GM12865 (cell line): ENCODE measurements at regions not wholly inside any gene's neighbourhood (a gene's known extent, or its start where the extent isn't known, plus 50 kb on each side); places are given as distances from the start of the nearest gene placed in this dataset.

ENCODE experiments used
- DNase-seq: peaks from one replicate; pipeline ENCODE4 v3.0.0; 2010; ENCODE audit warnings: low read depth
- H3K4me3 ChIP-seq: 2 replicates; pipeline ENCODE4 v1.5.1; 2011; ENCODE audit warnings: mild to moderate bottlenecking, low read depth, low read length, control low read depth
- TF ChIP-seq, protein P1 (sequence below): IDR thresholded peaks from 2 replicates; pipeline ENCODE4 v1.5.1; 2011; ENCODE audit warnings: low read length, control low read depth, low read depth, inconsistent platforms; ENCODE audit not compliant: insufficient read depth; ENCODE audit errors: missing control alignments

DNA sequence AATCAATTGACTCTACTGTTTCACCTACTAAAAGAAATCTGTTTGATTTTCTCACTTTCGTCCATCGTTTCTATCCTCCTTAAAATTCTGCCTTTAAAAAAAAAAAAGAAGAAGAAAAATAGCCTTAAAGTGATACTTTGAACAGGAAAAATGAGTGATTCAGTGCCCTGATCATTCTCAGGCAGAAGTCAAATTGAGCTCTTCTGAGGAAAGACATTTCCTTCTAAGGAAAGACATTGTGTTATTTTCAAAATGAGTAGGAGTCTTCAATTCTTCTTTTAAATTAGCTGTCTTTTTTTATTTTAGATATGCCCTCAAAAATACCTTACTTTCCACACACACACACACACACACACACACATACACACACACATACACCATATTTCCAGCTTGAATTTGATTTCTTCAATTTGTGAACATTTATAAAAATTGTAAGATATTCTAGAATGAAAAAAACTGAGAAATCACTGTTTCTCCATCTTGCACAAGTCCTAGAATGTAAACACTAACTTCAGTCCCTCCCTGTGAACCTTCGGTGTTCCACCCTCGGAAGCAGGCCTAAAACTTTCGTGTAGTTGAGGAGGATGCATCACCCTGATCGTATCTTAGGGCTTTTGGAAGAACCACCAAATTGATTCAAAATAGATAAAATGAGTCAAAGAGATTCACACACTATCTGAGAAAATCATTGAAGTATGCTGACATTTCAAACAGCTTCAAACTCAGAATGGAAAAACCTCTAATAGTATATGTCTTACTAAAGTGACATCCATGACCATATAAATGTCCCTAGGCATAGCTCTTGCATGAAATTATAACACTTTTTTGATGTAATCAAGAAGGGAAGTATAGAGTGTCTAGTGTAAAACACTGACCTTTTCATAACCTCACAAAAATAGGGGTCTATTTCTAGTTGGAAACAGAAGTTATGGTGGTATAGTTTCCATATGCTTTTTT lies 270.8 kb downstream of the GATA3 start:
- TF ChIP-seq, protein P1, sequence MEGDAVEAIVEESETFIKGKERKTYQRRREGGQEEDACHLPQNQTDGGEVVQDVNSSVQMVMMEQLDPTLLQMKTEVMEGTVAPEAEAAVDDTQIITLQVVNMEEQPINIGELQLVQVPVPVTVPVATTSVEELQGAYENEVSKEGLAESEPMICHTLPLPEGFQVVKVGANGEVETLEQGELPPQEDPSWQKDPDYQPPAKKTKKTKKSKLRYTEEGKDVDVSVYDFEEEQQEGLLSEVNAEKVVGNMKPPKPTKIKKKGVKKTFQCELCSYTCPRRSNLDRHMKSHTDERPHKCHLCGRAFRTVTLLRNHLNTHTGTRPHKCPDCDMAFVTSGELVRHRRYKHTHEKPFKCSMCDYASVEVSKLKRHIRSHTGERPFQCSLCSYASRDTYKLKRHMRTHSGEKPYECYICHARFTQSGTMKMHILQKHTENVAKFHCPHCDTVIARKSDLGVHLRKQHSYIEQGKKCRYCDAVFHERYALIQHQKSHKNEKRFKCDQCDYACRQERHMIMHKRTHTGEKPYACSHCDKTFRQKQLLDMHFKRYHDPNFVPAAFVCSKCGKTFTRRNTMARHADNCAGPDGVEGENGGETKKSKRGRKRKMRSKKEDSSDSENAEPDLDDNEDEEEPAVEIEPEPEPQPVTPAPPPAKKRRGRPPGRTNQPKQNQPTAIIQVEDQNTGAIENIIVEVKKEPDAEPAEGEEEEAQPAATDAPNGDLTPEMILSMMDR, result no peak
- no peak for DNase-seq
- no peak overlapping the region for H3K4me3 ChIP-seq

DNA sequence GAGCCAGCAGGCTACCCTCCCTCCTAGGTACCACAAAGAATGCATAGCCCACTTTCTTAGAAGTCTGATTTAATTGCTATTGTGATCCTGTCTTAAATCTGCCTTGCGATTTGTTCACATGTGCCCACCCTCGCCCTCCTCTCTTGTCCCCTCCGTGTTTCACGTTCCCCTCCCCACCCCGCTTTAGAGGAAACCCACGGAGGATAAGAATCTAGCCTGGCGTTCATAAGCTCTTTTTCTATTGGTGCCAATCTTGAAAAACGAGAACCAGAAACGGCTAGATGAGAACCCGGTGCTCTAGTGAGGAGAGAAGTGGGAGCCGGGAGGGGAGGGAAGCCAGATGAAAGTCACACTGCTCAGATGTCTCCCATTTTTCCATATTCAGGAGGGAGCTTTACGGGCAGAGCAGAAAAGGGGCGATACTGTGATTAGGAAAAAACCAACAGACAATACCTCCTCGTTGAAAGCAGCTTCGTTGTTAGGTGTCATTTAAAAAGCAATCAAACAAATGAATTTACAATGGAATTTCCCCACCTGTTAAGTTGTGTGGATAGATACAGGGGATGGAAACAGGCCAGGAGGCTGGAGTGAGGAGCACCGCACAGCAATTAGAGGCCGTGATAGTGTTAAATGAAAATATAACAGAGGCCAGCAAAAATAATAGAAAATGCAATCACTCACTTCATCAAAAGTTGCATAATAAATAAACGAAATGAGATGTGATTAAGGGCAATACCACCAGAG lies 272.1 kb downstream of the GATA3 start:
- TF ChIP-seq, protein P1, result no peak
- DNase-seq, result no peak
- no peak overlapping the region for H3K4me3 ChIP-seq

DNA sequence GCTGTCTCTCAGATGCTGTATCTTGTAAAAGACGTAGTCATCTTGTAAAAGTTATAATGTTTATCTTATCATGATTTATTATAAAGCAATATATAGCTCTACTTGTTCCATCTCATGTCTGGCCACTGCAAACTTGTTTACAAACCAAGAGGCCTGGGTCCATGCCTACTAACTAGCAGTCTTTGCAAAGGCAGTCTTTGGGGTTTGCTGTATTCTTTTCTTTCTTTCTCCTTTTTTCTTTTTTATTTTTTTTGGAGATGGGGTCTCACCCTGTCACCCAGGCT lies 272.6 kb downstream of the GATA3 start:
- no peak overlapping the region for H3K4me3 ChIP-seq
- TF ChIP-seq, protein P1, result no peak
- DNase-seq, result no peak

DNA sequence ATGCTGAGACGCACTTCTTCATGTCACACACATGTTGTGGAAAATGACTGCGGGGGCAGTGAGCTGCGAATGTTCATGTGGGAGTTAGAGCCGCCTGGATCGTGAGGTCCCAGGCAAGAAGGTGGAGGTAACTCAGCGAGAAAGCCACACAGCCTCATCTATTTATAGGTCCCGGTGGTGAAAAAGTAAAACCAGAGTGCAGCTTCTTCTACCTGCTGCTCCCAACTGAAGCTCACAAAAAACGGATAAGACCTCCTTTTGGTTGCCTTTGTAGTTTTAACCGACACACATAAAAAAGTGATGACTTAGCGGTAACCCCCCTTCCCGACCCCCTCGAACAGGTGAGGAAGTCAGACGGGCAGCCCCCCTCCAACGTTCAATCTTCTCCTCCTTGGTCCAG lies 276.9 kb downstream of the GATA3 start:
- DNase-seq, result no peak
- no peak overlapping the region for H3K4me3 ChIP-seq
- TF ChIP-seq, protein P1, result no peak

DNA sequence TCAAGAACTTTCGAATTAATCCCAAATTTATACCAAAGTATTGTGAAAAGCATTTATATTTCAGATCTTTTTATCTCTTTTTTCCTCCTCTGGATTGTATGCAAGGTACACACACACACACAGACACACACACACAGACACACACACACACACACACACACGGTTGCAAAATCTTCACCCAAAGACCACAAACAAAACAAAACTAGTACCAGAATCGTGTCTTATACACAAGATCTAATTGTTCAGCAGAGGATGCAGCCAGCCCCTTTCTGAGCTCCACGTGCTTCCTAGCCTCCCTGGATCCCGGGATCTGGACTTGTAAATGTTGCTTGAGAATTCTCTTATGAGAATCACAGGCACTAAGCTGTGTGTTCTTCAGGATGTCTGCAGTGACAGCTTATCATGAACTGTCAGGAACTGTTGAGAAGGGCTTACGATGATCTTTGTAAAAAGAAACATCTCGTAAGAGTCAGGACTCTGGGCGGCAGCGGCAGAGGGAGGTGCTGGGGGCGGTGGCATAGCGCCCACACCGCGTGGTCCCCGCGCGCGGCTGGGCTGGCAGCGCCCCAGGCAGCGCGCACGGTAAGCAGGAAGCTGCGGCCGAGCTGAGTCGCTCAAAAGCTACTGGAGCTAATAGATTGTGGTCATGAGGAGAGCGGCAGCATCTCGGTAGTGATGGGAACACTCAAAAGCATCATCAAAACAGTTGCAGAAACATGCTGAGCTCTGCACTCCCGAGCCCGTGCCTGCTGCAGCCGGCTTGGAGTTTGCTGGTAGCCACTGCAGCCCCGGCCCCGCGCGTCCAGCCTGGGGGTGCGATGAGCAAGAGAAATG lies 277.6 kb downstream of the GATA3 start:
- TF ChIP-seq, protein P1, result no peak
- peak; percentile 44 for DNase-seq
- H3K4me3 ChIP-seq, result no peak overlapping the region

DNA sequence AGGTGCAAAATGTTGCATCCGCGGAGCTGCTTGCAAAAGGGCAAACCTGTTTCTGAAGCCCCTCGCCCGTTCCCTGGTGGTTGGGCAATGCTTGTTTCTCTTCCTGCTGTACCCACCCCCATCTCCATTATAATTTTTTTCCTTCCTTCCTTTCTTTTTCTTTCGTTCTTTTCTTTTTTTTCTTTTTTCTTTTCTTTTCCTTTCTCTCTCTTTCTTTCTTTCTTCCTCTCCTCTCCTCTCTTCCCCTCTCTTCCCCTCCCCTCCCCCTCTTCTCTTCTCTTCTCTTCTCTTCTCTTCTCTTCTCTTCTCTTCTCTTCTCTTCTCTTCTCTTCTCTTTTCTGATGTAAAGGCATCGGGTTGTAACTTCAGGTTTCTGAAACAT lies 278.2 kb downstream of the GATA3 start:
- no peak overlapping the region for H3K4me3 ChIP-seq

More for the DNA sequence above, 278.2 kb downstream of the GATA3 start:
- no peak for DNase-seq
- TF ChIP-seq, protein P1, result no peak
